SU-DHL-6 (cell line): ENCODE measurements at regions not wholly inside any gene's neighbourhood (a gene's known extent, or its start where the extent isn't known, plus 50 kb on each side); places are given as distances from the start of the nearest gene placed in this dataset.

ENCODE experiments used
- EZH2phosphoT487 ChIP-seq: fragments of 200-600 bp; sonication (generic), shearing (Covaris generic); conservative IDR thresholded peaks from 2 replicates; pipeline ENCODE4 v1.6.1; 2018; ENCODE audit warnings: mild to moderate bottlenecking, antibody characterized with exemption, low read length, moderate library complexity, mixed read lengths
- TF ChIP-seq, protein P1 (sequence below): fragments of 200-600 bp; sonication (generic); IDR thresholded peaks from one replicate; pipeline ENCODE4 v1.5.1; 2017; ENCODE audit warnings: antibody characterized with exemption, mild to moderate bottlenecking, low read length, moderate library complexity; ENCODE audit not compliant: insufficient read depth, poor library complexity, severe bottlenecking

DNA sequence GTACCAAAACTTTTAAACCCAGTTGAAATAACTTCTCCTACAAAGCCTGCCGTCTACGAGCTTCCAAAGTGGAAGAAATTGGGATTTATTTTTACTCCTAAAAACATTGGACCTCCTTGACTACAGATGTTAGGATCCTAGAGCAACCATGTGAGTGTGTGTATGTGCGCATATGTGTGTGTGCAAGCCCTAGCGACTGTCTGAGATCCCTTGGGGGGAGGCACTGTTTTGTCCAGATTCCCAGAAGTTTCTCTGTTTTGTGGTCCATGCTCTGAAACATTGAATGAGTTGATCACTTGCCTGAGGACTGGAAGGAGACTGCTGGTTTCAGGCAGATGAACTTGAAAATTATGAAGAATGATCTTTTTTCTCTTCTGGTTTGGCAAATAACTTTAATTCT, 312.3 kb upstream of the ZNF32 start:
- TF ChIP-seq, protein P1, sequence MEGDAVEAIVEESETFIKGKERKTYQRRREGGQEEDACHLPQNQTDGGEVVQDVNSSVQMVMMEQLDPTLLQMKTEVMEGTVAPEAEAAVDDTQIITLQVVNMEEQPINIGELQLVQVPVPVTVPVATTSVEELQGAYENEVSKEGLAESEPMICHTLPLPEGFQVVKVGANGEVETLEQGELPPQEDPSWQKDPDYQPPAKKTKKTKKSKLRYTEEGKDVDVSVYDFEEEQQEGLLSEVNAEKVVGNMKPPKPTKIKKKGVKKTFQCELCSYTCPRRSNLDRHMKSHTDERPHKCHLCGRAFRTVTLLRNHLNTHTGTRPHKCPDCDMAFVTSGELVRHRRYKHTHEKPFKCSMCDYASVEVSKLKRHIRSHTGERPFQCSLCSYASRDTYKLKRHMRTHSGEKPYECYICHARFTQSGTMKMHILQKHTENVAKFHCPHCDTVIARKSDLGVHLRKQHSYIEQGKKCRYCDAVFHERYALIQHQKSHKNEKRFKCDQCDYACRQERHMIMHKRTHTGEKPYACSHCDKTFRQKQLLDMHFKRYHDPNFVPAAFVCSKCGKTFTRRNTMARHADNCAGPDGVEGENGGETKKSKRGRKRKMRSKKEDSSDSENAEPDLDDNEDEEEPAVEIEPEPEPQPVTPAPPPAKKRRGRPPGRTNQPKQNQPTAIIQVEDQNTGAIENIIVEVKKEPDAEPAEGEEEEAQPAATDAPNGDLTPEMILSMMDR: no peak
- no peak for TF ChIP-seq EZH2phosphoT487
